HL-60 (cell line): ENCODE measurements at regions not wholly inside any gene's neighbourhood (a gene's known extent, or its start where the extent isn't known, plus 50 kb on each side); places are given as distances from the start of the nearest gene placed in this dataset.

Experiments
- POLR2AphosphoS5 ChIP-seq: IDR thresholded peaks from 2 replicates; pipeline ENCODE4 v1.6.1; 2012; ENCODE audit warnings: low read depth
- TF ChIP-seq, protein P1 (sequence below): IDR thresholded peaks from one replicate; pipeline ENCODE4 v1.5.1; 2011; ENCODE audit warnings: low read length, control low read depth, inconsistent platforms; ENCODE audit not compliant: insufficient read depth

DNA sequence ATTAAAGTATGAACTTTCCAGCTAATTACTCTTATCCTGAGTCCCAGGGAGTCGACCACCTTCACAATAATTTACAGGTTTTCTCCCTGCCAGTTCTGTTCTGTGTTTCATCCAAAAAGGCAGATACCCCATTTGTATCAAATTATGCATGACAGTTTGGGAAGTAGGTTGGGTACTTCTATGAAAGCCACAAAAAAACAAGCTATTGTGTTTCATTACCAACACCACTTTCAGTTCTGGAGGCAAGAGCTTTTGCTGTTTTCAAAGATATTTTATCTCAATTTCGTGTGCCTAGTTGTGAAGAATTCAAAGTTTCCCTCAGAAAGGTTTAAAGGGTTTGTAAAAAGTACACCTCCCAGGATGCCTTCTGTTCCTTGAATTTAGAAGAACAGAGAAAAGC, 557.4 kb downstream of the FLRT2 start:
- TF ChIP-seq, protein P1, sequence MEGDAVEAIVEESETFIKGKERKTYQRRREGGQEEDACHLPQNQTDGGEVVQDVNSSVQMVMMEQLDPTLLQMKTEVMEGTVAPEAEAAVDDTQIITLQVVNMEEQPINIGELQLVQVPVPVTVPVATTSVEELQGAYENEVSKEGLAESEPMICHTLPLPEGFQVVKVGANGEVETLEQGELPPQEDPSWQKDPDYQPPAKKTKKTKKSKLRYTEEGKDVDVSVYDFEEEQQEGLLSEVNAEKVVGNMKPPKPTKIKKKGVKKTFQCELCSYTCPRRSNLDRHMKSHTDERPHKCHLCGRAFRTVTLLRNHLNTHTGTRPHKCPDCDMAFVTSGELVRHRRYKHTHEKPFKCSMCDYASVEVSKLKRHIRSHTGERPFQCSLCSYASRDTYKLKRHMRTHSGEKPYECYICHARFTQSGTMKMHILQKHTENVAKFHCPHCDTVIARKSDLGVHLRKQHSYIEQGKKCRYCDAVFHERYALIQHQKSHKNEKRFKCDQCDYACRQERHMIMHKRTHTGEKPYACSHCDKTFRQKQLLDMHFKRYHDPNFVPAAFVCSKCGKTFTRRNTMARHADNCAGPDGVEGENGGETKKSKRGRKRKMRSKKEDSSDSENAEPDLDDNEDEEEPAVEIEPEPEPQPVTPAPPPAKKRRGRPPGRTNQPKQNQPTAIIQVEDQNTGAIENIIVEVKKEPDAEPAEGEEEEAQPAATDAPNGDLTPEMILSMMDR, result no peak
- TF ChIP-seq POLR2AphosphoS5, result no peak
